Parathyroid adenoma (tissue), 2 donors: ENCODE measurements at regions not wholly inside any gene's neighbourhood (a gene's known extent, or its start where the extent isn't known, plus 50 kb on each side); places are given as distances from the start of the nearest gene placed in this dataset.

ENCODE experiments used
- H2AFZ ChIP-seq: fragments of 300-600 bp; sonication (generic); one replicate; pipeline ENCODE4 v1.7.0; 2017; ENCODE audit warnings: antibody characterized with exemption, mild to moderate bottlenecking
- H3K27ac ChIP-seq: fragments of 300-600 bp; sonication (generic); one replicate; pipeline ENCODE4 v1.7.0; 2017
- H3K27me3 ChIP-seq: fragments of 300-600 bp; sonication (generic); one replicate; pipeline ENCODE4 v1.7.0; 2017; ENCODE audit warnings: low read length; ENCODE audit not compliant: control insufficient read depth, insufficient read depth
- H3K36me3 ChIP-seq: fragments of 300-600 bp; sonication (generic); one replicate; pipeline ENCODE4 v1.7.0; 2017; ENCODE audit warnings: low read length; ENCODE audit not compliant: control insufficient read depth, insufficient read depth
- H3K4me1 ChIP-seq: fragments of 300-600 bp; sonication (generic); one replicate; pipeline ENCODE4 v1.7.0; 2017; ENCODE audit warnings: control low read depth
- H3K4me2 ChIP-seq: fragments of 300-600 bp; sonication (generic); one replicate; pipeline ENCODE4 v1.7.0; 2017; ENCODE audit warnings: low read length
- H3K4me3 ChIP-seq: fragments of 300-600 bp; sonication (generic); one replicate; pipeline ENCODE4 v1.7.0; 2017; ENCODE audit warnings: low read depth, low read length
- H3K79me2 ChIP-seq: fragments of 300-600 bp; sonication (generic); one replicate; pipeline ENCODE4 v1.7.0; 2017; ENCODE audit warnings: control low read depth
- H3K9ac ChIP-seq: fragments of 300-600 bp; sonication (generic); one replicate; pipeline ENCODE4 v1.7.0; 2017; ENCODE audit warnings: mild to moderate bottlenecking
- H3K9me3 ChIP-seq: fragments of 300-600 bp; sonication (generic); one replicate; pipeline ENCODE4 v1.7.0; 2017; ENCODE audit warnings: low read length; ENCODE audit not compliant: control insufficient read depth
- TF ChIP-seq, protein P1 (sequence below): fragments of 300-600 bp; sonication (generic); IDR thresholded peaks from one replicate; pipeline ENCODE4 v1.7.0; 2017; ENCODE audit warnings: antibody characterized with exemption, mild to moderate bottlenecking
- donor health status: primary hyperparathyroidism.

DNA sequence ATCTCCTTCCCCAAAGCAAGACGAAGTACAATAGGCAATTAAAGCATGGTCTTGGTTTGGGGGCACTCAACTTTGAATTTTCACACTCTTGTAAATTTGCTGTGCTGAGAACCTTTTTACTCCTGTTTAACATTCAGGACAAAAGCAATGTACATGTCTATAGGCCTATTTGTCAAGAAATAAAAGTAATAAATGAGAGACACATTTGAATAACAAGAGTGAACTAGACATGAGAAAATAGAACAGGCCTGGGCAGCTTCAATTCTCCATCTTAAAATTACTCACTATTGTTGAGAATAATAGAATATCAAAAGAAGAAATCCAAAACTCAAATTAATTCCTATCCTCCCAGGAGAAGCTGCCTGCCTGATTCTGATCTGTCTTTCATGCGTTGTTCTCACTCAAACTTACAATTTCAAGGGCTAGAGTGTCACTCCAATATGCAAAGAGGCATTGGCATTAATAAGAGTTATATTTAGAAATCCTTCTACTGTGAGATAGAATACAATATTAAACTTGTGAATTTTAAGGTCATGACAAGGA lies 192.9 kb upstream of the CCNG1 start:
- H3K9me3 ChIP-seq, result peaks cover 4% of the 10 kb centered on the region
- TF ChIP-seq, protein P1, sequence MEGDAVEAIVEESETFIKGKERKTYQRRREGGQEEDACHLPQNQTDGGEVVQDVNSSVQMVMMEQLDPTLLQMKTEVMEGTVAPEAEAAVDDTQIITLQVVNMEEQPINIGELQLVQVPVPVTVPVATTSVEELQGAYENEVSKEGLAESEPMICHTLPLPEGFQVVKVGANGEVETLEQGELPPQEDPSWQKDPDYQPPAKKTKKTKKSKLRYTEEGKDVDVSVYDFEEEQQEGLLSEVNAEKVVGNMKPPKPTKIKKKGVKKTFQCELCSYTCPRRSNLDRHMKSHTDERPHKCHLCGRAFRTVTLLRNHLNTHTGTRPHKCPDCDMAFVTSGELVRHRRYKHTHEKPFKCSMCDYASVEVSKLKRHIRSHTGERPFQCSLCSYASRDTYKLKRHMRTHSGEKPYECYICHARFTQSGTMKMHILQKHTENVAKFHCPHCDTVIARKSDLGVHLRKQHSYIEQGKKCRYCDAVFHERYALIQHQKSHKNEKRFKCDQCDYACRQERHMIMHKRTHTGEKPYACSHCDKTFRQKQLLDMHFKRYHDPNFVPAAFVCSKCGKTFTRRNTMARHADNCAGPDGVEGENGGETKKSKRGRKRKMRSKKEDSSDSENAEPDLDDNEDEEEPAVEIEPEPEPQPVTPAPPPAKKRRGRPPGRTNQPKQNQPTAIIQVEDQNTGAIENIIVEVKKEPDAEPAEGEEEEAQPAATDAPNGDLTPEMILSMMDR, result no peak
- H3K4me2 ChIP-seq, result no peak overlapping the region
- H3K9ac ChIP-seq, result no peak overlapping the region
- no peaks in the 10 kb centered on the region for H3K79me2 ChIP-seq
- no peaks in the 10 kb centered on the region for H3K27me3 ChIP-seq
- H3K27ac ChIP-seq, result no peak overlapping the region
- no peaks in the 10 kb centered on the region for H3K36me3 ChIP-seq
- H3K4me1 ChIP-seq, result no peaks in the 10 kb centered on the region
- no peak overlapping the region for H3K4me3 ChIP-seq
- H2AFZ ChIP-seq, result no peak overlapping the region

- Histone ChIP-seq H3K4me1 (no peaks in the 10 kb centered on the region), H3K27ac (no peak overlapping the region), H3K79me2 (no peaks in the 10 kb centered on the region), H3K27me3 (no peaks in the 10 kb centered on the region), H3K9ac (no peak overlapping the region), H3K4me2 (no peak overlapping the region), H2AFZ (no peak overlapping the region), H3K36me3 (no peaks in the 10 kb centered on the region), H3K9me3 (no peaks in the 10 kb centered on the region), H3K4me3 (no peak overlapping the region)
- TF ChIP-seq, protein P1, result no peak
Measured at GRCh38 chr5:163245584-163245983, 191.8 kb upstream of the CCNG1 start.

GRCh38 chr5:163248333-163248732 lies 189.1 kb upstream of the CCNG1 start:
- no peak overlapping the region for H3K9ac ChIP-seq

DNA sequence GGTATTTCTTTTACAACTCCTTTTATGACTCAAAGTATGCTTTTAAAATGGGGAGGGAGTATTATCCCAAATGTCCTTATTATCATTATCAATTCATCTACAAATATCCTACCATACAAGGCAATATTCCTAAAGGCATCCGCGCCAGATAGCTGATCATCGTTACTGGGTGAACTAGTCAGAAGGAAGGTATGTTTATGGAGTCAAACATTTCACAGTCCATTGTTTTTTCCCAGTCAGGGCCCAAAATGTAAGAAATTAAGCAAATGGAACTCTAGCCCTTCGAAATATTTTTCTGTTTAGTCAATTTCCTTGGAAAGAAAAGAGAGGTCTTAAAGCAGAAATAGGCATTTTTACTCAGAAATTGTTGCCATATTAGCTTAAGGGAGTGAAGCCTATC lies 188.5 kb upstream of the CCNG1 start:
- H3K27ac ChIP-seq, result no peak overlapping the region
- H3K4me1 ChIP-seq, result no peaks in the 10 kb centered on the region
- TF ChIP-seq, protein P1, result no peak
- no peaks in the 10 kb centered on the region for H3K9me3 ChIP-seq
- H3K4me2 ChIP-seq, result no peak overlapping the region
- H3K9ac ChIP-seq, result no peak overlapping the region
- H3K4me3 ChIP-seq, result no peak overlapping the region
- H2AFZ ChIP-seq, result no peak overlapping the region
- no peaks in the 10 kb centered on the region for H3K27me3 ChIP-seq
- no peaks in the 10 kb centered on the region for H3K79me2 ChIP-seq
- H3K36me3 ChIP-seq, result no peaks in the 10 kb centered on the region

More at GRCh38 chr5:163248333-163248732, 189.1 kb upstream of the CCNG1 start:
- H3K79me2 ChIP-seq, result no peaks in the 10 kb centered on the region
- no peaks in the 10 kb centered on the region for H3K27me3 ChIP-seq
- no peaks in the 10 kb centered on the region for H3K36me3 ChIP-seq
- TF ChIP-seq, protein P1, result no peak
- no peaks in the 10 kb centered on the region for H3K4me1 ChIP-seq
- no peak overlapping the region for H3K27ac ChIP-seq
- H2AFZ ChIP-seq, result no peak overlapping the region
- no peaks in the 10 kb centered on the region for H3K9me3 ChIP-seq
- H3K4me3 ChIP-seq, result no peak overlapping the region
- H3K4me2 ChIP-seq, result no peak overlapping the region

- Histone ChIP-seq H3K4me1 (no peaks in the 10 kb centered on the region), H3K27me3 (no peaks in the 10 kb centered on the region), H3K27ac (no peak overlapping the region), H3K9ac (no peak overlapping the region), H3K79me2 (no peaks in the 10 kb centered on the region), H3K36me3 (no peaks in the 10 kb centered on the region), H3K4me3 (no peak overlapping the region), H3K4me2 (no peak overlapping the region), H3K9me3 (no peaks in the 10 kb centered on the region), H2AFZ (no peak overlapping the region)
- TF ChIP-seq, protein P1, result no peak
Measured at GRCh38 chr5:163252950-163253349, 184.4 kb upstream of the CCNG1 start.
